ENCODE measurements at regions not wholly inside any gene's neighbourhood (a gene's known extent, or its start where the extent isn't known, plus 50 kb on each side); places are given as distances from the start of the nearest gene placed in this dataset.
"Not testable (repeated sequence)": the region's sequence is repeated elsewhere in the genome, so short reads cannot be mapped to it uniquely, and the experiment has no call there.

DNA sequence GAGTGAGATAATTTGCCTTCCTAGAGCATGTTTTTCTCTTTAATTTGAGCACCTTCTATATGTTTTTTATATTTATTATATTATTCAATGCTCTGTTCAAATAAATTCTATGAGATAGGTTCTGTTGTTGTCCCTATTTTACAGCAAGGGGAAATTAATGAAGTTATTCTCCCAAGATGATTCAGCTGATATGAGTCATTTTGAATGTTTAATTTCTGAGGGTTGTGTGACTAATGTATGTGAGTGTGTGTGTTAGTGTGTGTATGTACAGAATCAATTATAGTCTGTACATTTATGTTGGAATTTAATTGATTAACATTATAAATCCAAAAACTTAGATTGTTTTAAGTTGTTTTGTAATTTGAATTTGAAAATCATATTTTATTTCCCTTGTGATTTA lies 1536.7 kb upstream of the B3GALT2 start:
- DNase-seq (ENCODE audit: low read depth, low spot score), result no peak

DNA sequence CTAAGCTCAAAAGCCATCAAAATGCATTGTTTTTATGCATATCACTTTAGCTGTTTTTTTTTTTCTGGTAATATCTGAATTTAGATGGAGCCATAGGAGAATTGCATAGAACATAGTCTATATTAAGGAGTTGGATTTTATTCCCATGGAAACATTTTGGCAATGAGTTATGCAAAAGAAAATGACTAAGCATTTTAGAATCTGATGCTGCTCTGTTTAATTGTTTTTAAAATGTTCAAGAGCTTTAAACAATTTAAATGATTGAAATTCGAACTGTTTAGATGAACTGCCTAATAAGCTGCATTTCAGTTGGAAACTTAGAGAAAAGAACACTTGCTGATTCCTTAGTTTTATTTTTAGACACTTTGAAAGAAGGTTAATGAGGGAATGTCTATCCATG lies 1531.5 kb upstream of the B3GALT2 start:
- no peak for DNase-seq (ENCODE audit: low read depth, low spot score)

DNA sequence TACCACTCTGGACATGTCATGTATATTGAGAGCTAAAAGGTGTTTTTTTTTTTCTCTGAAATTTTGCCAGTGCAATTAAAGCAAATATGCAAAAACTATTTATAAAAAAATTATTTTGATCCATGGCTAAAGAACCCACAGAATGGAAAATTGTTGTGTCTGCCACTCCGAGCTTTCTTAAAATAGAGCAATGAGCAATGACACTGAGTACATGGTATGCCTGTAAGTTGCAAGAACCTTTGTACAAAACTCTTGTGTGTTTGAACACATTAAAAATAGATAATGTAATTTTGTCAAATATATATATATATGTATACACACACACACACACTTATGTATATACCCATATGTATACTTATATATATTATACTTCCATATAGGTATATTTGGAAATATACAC lies 1530.9 kb upstream of the B3GALT2 start:
- DNase-seq (ENCODE audit: low read depth, low spot score), result no peak

DNA sequence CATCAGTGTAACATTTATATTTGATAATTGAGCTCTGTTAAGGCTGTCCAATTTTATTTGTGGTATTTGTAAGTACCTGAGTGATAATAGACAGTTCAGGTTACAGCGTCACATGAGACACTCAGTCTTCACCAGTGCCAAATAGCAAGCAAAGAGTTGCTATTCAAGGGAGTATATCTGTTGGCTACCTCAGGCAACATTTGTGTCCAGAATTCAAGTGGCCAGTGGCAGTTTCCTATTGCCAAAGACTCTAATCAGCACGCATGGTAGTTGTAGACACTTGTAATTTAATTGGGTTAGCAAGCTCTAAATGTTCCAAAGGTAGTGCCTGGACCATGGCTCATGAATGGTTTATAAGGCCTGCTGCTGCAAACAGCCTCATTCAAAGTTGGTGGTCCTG lies 1524.3 kb upstream of the B3GALT2 start:
- no peak for DNase-seq (ENCODE audit: low read depth, low spot score)

DNA sequence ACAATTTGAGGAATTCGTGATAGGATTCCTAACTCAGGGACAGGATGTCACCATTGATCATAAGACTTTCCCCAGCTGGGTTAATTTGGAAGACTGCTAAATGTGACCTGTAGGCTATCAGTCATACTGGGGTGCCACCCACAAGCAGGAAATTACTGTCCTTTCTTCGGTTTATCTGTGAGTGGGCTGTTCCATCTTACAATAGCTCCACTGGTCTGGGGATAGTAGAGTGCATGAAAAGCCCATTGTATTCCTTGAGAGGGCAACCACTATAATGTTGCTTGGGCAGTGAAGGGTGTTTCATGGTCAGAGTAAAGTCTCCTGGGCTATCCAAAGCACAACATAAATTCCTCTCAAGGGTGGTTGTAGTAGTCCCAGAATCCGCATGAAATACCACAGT lies 1523.0 kb upstream of the B3GALT2 start:
- DNase-seq (ENCODE audit: low read depth, low spot score), result no peak

DNA sequence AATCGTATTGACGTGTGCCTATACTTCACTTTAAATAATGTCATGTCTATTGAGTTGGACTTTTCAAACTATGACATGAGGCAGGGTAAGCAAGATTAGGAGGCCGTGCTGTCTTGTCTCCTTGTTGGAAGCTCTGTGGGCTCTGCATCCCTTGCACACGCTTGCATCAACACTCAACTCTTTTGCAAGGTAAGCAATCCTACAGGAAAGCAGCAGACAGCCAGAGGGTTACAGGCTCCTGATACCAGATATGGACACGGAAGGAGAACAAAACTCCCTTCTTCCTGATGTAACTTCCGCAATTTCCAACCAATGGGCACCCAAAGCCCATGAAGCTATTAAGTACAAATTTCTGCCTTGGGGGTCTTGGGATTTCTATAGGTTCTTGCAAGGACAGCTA lies 1520.7 kb upstream of the B3GALT2 start:
- no peak for DNase-seq (ENCODE audit: low read depth, low spot score)

DNA sequence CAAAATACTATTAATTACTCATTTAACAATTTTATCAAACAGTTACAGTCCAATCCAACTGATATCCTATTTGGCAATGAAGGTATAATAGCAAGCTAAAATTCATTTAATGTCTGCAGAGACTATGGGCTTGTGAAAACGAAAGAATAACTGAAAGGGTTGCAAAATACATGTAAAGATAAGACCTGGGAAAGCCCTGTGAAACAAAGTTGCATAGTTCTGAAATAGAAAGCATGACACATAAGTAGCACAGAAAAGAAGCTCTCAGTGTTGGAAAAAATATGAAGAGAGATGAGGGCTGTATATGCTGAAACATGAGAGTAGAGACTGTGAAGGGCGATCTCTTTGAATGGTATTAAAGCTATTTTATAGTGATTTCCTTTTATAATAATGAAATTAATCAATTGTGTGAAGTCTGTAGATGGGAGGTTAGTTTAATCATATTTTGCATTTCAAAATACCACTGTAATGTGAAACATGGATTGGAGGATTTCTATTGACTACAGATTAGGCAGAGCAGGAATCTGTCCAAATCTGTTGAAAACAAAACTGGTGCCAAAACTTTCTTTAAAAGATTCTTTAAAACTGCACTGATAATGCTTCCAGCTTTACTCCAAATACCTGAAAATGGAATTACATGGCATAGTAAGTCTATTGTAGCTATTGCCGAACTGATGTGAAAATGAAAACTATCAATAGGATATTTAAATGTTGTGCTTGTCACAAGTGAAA lies 1518.9 kb upstream of the B3GALT2 start:
- no peak for DNase-seq (ENCODE audit: low read depth, low spot score)

DNA sequence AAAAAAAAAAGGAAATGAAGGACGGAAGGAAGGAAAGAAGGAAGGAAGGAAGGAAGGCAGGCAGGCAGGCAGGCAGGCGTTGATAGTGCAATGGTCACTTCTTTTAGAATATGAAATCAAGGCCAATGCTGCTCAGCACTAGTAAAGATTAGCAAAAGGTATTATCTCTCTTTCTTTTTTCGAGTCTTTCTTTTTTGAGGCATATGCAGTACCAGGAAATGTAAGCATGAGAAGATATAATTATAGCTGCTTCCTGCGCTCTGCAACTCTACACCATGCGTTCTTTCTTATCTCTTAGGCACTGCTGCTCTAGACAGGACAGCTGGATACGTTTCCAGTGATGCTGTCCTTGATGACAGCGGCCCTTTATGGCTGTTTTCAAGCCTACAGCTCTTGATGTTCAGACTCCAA lies 1512.5 kb upstream of the B3GALT2 start:
- DNase-seq (ENCODE audit: low read depth, low spot score), result no peak

DNA sequence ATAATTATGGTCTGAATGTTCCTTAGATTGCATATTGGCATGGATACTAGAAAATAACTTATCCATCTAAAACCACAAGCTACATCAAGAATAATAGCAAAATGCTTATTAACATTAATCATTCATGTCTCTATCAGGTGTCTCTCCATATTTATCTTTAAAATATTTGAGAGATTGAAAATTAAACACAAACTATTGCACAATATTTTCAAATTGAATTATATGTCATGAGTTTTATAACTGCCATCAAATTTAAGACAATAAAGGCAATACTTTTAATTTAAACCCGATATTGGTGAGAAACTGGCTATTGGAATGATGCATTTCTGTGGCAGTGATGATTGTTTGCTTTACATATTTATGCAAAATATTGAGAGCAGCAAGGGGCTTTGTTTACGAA lies 1506.8 kb upstream of the B3GALT2 start:
- DNase-seq (ENCODE audit: low read depth, low spot score), result no peak

DNA sequence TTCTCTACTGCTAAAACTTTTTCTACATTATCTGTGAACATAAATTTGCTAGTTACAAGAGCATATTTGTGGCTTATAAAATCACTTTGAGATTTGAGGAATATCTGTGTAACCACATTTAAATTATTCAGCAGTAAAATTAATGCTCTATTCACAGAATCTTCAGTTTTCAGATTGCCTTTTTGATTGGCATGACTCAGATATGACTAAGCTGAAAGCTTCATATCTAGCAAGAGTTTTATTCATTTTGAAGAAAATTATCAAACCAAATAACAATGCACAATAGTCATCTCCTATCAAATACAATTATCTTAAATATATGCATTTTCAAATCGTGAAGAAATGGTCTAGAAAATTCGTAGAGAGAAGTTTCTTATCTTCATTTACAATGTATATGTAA lies 1498.2 kb upstream of the B3GALT2 start:
- DNase-seq (ENCODE audit: low read depth, low spot score), result no peak

DNA sequence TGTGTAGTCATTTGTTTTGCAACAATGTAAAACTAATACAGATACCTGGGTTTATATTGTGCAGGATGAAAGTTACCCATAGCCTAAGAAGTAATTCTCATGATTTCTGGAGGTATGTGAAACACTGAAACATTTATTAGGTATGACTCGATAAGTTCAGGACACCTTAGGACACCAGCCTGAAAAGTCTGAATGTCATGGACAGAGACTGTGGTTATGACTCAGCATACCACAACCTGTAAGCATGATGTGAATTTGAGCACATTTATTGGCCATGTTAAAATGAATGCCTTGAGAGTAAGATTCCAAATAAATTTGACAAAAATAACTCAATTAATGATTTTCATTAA lies 1471.7 kb upstream of the B3GALT2 start:
- DNase-seq (ENCODE audit: low read depth, low spot score), result no peak

DNA sequence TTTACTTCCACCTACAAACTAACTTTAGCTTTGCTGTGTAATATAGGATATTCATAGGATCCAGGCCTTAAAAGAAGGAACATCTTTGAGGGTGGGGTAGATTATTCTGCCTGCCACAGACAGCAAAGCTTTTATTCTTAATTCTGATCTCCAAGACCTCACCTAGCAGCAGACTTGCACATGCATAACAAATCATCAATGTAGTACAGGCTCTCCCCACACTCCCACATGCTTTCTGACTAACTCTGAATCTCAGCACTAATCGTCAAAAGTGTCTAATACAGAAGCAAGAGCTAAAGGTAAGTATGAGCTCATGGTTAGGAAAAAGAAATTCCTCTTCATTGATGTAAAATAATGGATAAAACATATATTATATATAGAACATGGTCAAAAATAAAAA lies 1468.5 kb upstream of the B3GALT2 start:
- DNase-seq (ENCODE audit: low read depth, low spot score), result no peak

DNA sequence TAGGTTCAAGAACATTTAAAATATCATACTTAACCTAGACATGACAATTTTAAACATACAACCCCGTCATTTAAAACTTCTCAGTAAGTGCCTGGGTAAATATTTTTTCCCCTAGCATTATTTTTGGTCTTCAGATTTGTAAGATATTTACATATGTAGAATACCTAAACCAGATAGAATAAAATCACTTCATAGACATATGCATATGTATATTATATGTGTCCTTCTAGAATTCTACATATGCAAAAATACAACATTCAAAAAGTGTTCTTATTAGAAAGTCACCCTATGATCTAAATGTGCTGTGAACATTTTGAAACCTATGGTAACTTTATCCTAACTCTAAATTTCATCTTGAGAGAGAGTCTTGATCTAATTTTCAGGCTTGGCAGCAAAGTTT lies 1467.0 kb upstream of the B3GALT2 start:
- no peak for DNase-seq (ENCODE audit: low read depth, low spot score)

DNA sequence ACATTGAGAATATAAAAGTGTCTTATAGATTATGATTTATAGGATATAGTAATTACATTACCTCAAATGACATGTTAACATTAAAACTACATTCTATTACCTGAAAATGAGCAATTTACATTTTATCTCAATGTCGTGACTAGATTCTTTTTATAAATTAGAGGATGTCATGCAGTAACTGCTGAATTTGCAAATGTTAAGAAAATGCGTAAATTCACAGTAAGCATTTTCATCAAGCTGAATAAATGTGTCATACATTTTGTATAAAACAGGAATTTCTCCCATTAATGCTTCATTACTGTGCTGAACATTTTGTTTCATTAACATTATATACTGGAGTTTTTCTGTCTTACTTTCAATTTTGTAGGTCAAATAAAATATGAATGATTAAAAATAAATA lies 1460.7 kb upstream of the B3GALT2 start:
- DNase-seq (ENCODE audit: low read depth, low spot score), result no peak

DNA sequence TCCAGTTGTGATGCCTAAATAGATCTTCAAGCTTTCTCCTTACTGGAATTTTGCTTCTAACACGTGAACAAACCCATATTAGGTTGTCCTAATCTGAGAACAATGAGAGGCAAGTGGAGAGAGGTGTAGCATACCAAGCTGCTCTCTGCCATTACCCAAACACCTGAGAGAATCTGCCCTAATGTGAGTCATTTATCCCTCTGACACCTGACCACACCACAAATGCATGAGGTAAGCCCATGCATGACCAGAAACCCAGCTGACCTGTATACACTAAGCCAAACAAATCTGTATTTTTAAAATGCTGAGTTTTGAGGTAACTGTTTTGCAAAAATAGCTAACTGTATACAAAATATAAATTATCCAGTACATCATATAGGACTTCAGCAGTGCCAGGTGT lies 1458.1 kb upstream of the B3GALT2 start:
- no peak for DNase-seq (ENCODE audit: low read depth, low spot score)

DNA sequence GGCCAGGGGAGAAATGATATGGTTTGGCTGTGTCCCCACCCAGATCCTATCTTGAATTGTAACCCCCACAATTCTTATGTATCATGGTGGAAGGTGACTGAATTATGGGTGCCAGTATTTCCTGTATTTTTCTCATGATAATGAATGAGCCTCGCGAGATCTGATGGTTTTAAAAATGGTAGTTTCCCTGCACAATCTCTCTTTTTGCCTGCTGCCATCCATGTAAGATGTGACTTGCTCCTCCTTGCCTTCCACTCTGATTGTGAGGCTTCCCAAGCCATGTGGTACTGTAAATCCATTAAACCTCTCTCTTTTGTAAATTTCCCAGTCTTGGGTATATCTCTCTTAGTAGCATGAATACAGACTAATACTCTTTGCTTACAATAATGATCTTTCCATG lies 1453.9 kb upstream of the B3GALT2 start:
- DNase-seq (ENCODE audit: low read depth, low spot score), result no peak

DNA sequence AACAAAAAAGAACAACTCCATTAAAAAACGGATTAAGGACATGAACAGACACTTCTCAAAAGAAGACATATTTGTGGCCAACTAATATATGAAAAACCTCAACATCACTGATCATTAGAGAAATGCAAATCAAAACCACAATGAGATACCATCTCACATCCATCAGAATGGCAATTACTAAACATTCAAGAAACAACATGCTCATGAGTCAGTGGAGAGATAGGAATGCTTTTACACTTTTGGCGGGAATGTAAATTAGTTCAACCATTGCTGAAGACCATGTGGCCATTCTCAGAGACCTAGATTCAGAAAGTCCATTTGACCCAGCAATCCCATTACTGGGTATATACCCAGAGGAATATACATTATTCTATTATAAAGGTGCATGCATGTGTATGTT lies 1442.6 kb upstream of the B3GALT2 start:
- no peak for DNase-seq (ENCODE audit: low read depth, low spot score)

DNA sequence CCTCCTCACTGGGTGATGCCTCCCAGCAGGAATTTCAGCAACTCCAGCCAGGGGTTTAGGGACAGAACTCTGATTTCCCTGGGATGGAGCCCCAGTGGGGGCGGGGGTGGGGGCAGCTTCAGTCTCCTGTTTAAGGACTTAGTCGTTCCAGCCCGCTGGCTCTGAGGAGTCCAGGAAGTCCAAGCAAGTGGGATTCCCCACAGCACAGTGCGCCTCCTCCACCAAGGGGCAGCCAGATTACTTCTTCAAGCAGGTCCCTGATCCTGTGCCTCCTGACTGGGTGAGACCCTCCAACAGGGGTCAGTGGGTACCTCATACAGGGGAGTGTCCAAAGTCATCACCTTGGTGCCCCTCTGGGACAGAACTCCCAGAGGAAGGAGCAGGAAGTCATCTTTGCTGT lies 1438.4 kb upstream of the B3GALT2 start:
- DNase-seq (ENCODE audit: low read depth, low spot score), result no peak

DNA sequence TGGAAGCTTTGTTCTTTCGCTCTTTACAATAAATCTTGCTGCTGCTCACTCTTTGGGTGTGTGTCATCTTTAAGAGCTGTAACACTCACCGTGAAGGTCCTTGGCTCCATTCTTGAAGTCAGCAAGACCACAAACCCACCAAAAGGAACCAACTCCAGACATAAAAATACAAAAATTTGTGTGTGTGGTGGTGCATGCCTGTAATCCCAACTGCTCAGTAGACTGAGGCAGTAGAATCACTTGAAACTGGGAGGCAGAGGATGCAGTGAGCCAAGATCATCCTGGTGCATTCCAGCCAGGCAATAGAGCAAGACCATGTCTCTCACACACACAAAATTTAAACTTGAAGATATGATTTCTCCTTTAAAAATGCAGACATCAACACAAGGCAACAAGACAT lies 1431.7 kb upstream of the B3GALT2 start:
- DNase-seq (ENCODE audit: low read depth, low spot score), result no peak

DNA sequence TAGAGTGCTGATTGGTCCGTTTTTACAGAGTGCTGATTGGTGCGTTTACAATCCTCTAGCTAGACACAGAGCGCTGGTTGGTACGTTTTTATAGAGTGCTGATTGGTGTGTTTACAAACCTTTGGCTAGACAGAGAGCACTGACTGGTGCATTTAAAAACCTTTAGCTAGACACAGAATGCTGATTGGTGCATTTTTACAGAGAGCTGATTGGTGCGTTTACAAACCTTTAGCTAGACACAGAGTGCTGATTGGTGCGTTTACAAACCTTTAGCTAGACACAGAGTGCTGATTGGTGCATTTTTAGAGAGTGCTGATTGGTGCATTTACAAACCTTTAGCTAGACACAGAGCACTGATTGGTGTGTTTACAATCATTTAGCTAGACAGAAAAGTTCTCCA lies 1430.9 kb upstream of the B3GALT2 start:
- not testable (repeated sequence) for DNase-seq (ENCODE audit: low read depth, low spot score)

DNA sequence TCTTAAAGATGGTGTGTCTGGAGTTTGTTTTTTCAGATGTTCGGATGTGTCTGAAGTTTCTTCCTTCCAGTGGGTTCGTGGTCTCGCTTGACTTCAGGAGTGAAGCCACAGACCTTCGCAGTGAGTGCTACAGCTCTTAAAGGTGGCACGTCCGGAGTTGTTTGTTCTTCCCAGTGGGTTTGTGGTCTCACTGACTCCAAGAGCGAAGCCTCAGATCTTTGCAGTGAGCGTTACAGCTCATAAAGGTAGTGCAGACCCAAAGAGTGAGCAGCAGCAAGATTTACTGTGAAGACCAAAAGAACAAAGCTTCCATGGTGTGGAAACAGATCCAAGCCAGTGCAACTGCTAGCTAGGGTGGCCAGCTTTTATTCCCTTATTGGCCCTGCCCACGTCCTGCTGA lies 1430.4 kb upstream of the B3GALT2 start:
- no peak for DNase-seq (ENCODE audit: low read depth, low spot score)

DNA sequence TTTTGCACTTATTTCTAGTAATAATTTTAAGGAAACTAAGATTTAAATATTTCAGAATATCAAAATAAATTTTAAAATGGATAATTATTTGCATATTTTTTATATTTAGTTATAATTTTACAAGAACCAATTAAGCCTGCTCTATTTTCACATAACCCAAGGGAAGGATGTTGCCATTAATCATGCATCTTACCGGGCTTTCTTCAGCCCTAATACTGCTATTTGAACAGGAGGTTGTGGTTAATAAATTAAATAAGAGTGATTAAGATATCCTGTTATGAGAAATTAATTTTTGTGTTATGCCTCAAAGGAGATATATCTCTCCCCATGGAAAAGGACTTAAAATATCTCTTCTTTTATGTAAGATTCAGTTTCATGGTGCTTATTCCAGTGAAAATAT lies 1415.8 kb upstream of the B3GALT2 start:
- DNase-seq (ENCODE audit: low read depth, low spot score), result no peak

DNA sequence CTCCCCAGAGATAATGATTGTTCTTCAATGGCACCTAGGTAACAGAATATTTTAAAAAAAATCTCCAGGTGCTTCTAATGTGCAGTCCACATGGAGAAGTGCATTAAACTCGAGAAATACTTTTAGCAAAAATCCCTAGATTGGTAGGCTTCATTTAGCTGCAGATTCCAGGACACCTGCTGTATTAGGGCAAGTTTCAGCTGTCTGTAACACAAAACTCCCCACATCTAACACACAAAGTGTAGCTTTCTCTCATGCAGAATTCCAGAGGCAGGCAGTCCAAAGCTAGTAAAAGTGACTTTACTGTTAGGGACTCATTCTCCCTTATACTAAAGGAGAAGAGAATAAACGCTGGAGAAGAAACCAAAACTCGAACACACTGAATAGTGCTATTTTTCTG lies 1414.3 kb upstream of the B3GALT2 start:
- DNase-seq (ENCODE audit: low read depth, low spot score), result no peak

DNA sequence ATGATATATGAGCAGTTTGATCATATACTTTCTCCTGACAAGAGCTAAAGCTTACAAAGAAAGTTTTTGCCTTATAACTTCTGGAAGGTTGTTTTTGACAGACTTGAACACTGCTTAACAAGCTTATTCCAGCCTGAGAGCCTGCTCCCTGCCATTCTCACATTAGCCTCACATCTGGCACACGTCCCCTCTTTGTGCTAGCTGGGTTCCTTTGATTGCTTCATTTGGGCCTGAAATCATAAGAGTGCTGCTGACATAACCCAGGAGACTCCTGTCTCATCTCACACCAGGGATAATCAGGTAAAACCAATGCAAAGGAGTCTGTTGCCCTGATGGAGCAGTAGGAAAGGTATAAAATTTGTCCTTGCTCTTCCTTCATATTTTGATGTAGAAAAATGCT lies 1411.7 kb upstream of the B3GALT2 start:
- no peak for DNase-seq (ENCODE audit: low read depth, low spot score)

Data from pulmonary artery endothelial cell (primary cell).